ENCODE measurements at regions not wholly inside any gene's neighbourhood (a gene's known extent, or its start where the extent isn't known, plus 50 kb on each side); places are given as distances from the start of the nearest gene placed in this dataset.

DNA sequence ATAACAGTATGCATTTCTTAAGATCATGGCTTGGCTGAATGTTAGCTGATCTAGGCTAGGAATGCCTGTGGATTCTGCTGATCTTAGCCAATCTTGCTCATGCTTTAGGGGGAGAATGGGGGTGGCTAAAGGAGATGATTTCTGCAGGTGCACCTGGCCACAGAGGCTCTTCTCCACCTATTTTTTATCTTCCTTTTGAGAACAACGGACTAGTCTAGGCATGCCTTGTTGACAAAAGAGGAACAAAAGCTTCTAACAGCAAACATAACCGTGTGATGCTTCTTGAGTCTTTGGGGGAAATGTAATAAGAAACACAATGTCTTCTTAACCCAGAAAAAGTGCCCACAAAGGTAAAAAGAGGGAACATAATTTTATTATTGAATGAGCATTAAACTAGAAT, 743.5 kb downstream of the ARAP2 start:
- TF ChIP-seq CTCF (conservative IDR thresholded peaks at IDR 0.05; ENCODE audit: low read depth, low read length) (no peak), EZH2phosphoT487 (IDR thresholded peaks at IDR 0.05; ENCODE audit: borderline replicate concordance, low read length) (no peak), EZH2 (IDR thresholded peaks at IDR 0.05; ENCODE audit: low read length, unreplicated experiment) (no peak)
